ENCODE measurements at regions not wholly inside any gene's neighbourhood (a gene's known extent, or its start where the extent isn't known, plus 50 kb on each side); places are given as distances from the start of the nearest gene placed in this dataset.
"Not testable (repeated sequence)": the region's sequence is repeated elsewhere in the genome, so short reads cannot be mapped to it uniquely, and the experiment has no call there.

DNA sequence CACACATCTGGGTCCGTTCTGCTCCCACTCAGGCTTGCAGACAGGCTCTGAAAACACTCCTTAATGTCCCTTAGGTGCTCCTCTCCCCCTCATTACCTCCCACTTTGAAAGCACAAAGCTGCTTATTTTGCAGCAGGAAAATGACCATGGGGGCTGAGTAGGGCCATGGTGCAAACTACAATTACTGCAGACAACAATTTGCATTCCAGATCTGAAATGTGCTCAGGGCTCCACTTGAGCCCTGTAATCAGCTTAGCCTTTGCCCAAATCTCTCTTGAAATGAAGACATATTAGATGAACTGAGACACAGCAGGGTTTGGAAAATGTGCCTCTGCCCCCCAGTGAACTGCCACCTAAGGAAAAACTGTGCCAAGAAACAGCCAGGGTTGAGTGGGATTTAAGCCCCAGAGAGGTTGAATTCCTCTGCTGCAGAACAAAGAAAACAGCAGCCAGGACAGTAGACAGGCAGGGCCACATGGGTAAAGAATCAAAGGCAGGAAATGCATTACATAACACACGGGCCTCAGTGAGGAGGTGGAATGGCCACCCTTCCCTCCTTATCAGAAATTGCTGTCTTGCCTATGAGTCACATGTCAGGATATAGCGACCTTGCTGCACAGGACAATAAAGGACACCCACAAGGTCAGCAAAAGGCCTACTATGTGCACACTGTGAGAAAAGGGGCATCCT is 126.8 kb upstream of the ARHGEF3 start:
- TF ChIP-seq, protein P1, sequence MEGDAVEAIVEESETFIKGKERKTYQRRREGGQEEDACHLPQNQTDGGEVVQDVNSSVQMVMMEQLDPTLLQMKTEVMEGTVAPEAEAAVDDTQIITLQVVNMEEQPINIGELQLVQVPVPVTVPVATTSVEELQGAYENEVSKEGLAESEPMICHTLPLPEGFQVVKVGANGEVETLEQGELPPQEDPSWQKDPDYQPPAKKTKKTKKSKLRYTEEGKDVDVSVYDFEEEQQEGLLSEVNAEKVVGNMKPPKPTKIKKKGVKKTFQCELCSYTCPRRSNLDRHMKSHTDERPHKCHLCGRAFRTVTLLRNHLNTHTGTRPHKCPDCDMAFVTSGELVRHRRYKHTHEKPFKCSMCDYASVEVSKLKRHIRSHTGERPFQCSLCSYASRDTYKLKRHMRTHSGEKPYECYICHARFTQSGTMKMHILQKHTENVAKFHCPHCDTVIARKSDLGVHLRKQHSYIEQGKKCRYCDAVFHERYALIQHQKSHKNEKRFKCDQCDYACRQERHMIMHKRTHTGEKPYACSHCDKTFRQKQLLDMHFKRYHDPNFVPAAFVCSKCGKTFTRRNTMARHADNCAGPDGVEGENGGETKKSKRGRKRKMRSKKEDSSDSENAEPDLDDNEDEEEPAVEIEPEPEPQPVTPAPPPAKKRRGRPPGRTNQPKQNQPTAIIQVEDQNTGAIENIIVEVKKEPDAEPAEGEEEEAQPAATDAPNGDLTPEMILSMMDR (IDR thresholded peaks at IDR 0.05), result no peak
- TF ChIP-seq POLR2A (IDR thresholded peaks at IDR 0.05), result no peak
- DNase-seq, result peak in 6 of 7 donors; percentile 26 to 66 (median 44)
- H3K36me3 ChIP-seq (replicated peaks in 1 of 2), result no peaks in the 10 kb centered on the region
- H3K9me3 ChIP-seq (replicated peaks in 1 of 3), result no peaks in the 10 kb centered on the region
- WGBS, 4 donors, result 36 to 47% (median 37%) methylated on average over 3 of the region's 3 CpGs
- peak overlapping the region in 1 of 5 donors; percentile 17 for H3K27ac ChIP-seq
- intact Hi-C loops (cut with DNase I), result no loop called here
- peaks cover 7 to 39% of the 10 kb centered on the region in 2 donors for H3K4me1 ChIP-seq (replicated peaks in 1 of 2)
- no peak overlapping the region for H3K4me3 ChIP-seq
- no peaks in the 10 kb centered on the region for H3K27me3 ChIP-seq

GRCh38 chr3:56927855-56928254 is 126.1 kb upstream of the ARHGEF3 start:
- TF ChIP-seq, protein P1 (IDR thresholded peaks at IDR 0.05), result no peak
- TF ChIP-seq POLR2A (IDR thresholded peaks at IDR 0.05), result no peak
- H3K27me3 ChIP-seq, result no peaks in the 10 kb centered on the region
- no peak for DNase-seq
- no peak overlapping the region for H3K4me3 ChIP-seq
- peaks cover 7 to 45% of the 10 kb centered on the region in 2 donors for H3K4me1 ChIP-seq (replicated peaks in 1 of 2)
- no peaks in the 10 kb centered on the region for H3K36me3 ChIP-seq (replicated peaks in 1 of 2)
- intact Hi-C loops (cut with DNase I), result no loop called here
- WGBS, 4 donors, result 74 to 87% (median 83%) methylated on average over 2 of the region's 2 CpGs
- peak overlapping the region in 1 of 5 donors; percentile 17 for H3K27ac ChIP-seq
- H3K9me3 ChIP-seq (replicated peaks in 1 of 3), result no peaks in the 10 kb centered on the region

DNA sequence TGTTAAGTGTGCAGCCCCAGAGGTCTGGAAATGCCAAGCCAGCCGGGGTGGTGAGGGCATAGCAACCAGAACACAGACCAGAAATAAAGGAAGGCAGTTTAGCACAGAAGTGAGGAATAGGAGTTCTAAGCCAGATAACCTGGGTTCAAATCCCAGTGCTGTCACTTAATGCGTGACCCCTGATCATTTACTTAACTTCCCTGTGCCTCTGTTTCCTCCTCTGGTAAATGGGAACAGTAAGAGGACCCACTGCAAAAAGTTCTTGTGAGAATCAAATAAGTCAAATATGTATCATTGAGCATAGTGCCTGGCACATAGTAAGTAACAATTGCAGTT is 125.2 kb upstream of the ARHGEF3 start:
- WGBS, 4 donors, result 86 to 92% (median 88%) methylated on average over 2 of the region's 2 CpGs
- intact Hi-C loops (cut with DNase I), result no loop called here

DNA sequence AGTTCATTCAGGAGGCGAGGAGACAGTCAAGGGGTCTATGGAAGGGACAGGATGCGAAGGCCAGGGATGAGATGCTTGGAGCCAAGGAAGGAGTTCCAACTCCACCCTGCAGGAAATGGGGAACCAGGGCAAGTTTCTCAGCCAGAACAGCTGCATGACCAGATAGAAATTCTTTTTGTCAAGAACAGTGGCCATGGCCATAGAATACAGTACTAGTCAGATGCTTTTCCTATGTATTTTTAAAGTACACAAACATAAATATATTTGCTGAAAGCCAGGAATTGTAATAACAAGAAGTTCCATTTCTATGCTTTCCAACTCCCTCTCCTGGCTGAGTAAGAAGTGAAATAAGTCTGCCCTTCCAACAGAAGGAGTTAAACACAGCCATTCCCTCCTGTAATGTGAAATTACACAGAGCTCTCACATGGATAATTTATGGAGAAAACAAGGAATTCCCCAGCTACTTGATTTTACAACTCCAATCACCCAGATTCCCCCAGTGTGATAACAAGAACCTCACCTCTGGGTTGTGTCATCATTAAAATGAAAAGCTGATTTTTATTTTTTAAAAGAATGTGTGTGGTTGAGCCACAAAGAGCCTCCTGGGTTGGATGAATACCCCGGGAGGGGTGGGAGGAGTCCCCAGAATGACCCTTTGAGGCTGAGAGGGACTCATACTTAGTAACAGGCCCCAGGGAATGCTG is 124.6 kb upstream of the ARHGEF3 start:
- Histone ChIP-seq H3K27me3 (no peaks in the 10 kb centered on the region), H3K27ac (peak overlapping the region in 1 of 5 donors; percentile 12), H3K4me1 (replicated peaks in 1 of 2) (peaks cover 19 to 60% of the 10 kb centered on the region in 2 donors), H3K4me3 (no peak overlapping the region), H3K36me3 (replicated peaks in 1 of 2) (no peaks in the 10 kb centered on the region), H3K9me3 (replicated peaks in 1 of 3) (no peaks in the 10 kb centered on the region)
- TF ChIP-seq, protein P1 (IDR thresholded peaks at IDR 0.05), result no peak
- TF ChIP-seq POLR2A (IDR thresholded peaks at IDR 0.05), result no peak
- WGBS, 4 donors, result 59 to 73% (median 63%) methylated on average over 3 of the region's 3 CpGs
- intact Hi-C loops (cut with DNase I), result no loop called here
- DNase-seq, result no peak

More for the DNA sequence above, 125.2 kb upstream of the ARHGEF3 start:
- peak overlapping the region in 1 of 5 donors; percentile 12 for H3K27ac ChIP-seq
- H3K9me3 ChIP-seq (replicated peaks in 1 of 3), result no peaks in the 10 kb centered on the region
- no peaks in the 10 kb centered on the region for H3K27me3 ChIP-seq
- H3K4me3 ChIP-seq, result no peak overlapping the region
- H3K4me1 ChIP-seq (replicated peaks in 1 of 2), result peaks cover 16 to 55% of the 10 kb centered on the region in 2 donors
- TF ChIP-seq, protein P1 (IDR thresholded peaks at IDR 0.05), result no peak
- no peak for TF ChIP-seq POLR2A (IDR thresholded peaks at IDR 0.05)
- DNase-seq, result no peak
- no peaks in the 10 kb centered on the region for H3K36me3 ChIP-seq (replicated peaks in 1 of 2)

- intact Hi-C loops (cut with DNase I); H3K36me3 ChIP-seq (replicated peaks in 1 of 2); H3K27me3 ChIP-seq; H3K4me3 ChIP-seq; DNase-seq; H3K9me3 ChIP-seq (replicated peaks in 1 of 3): not testable (repeated sequence)
- H3K4me1 ChIP-seq (replicated peaks in 1 of 2), result peaks cover 21 to 69% of the 10 kb centered on the region in 2 donors
- H3K27ac ChIP-seq, result peak overlapping the region in 1 of 5 donors; percentile 23
- 73 to 90% (median 84%) methylated on average over 1 of the region's 1 CpG for WGBS, 4 donors
These were observed 123.0 kb upstream of the ARHGEF3 start for GRCh38 chr3:56924700-56925099.

Measured in adrenal gland (tissue), 9 donors.